Adipocyte (in vitro differentiated cells): ENCODE measurements at regions not wholly inside any gene's neighbourhood (a gene's known extent, or its start where the extent isn't known, plus 50 kb on each side); places are given as distances from the start of the nearest gene placed in this dataset.

Experiments used
- DNase-seq: peaks from one replicate; pipeline ENCODE4 v3.0.0-alpha.2; 2015; ENCODE audit warnings: low read depth
- H3K27me3 ChIP-seq: replicated peaks from 2 replicates; pipeline ENCODE4 v1.7.0; 2013; ENCODE audit warnings: mild to moderate bottlenecking, low read length, moderate library complexity; ENCODE audit not compliant: control insufficient read depth, insufficient read depth
- H3K36me3 ChIP-seq: 2 replicates; pipeline ENCODE4 v1.7.0; 2013; ENCODE audit warnings: low read length, mild to moderate bottlenecking, moderate library complexity; ENCODE audit not compliant: control insufficient read depth, insufficient read depth, severe bottlenecking
- H3K4me1 ChIP-seq: 2 replicates; pipeline ENCODE4 v1.7.0; 2013; ENCODE audit warnings: mild to moderate bottlenecking, low read length, moderate library complexity; ENCODE audit not compliant: control insufficient read depth, insufficient read depth
- H3K4me3 ChIP-seq: 2 replicates; pipeline ENCODE4 v1.7.0; 2013; ENCODE audit warnings: mild to moderate bottlenecking, low read length, moderate library complexity
- H3K9ac ChIP-seq: 2 replicates; pipeline ENCODE4 v1.7.0; 2013; ENCODE audit warnings: mild to moderate bottlenecking, low read length, moderate library complexity
- H3K9me3 ChIP-seq: 2 replicates; pipeline ENCODE4 v1.7.0; 2013; ENCODE audit warnings: mild to moderate bottlenecking, low read length, moderate library complexity; ENCODE audit not compliant: control insufficient read depth

GRCh38 chr14:27384124-27384523 lies 786.3 kb upstream of the NOVA1 start:
- no peak overlapping the region for H3K9ac ChIP-seq
- no peaks in the 10 kb centered on the region for H3K27me3 ChIP-seq
- H3K36me3 ChIP-seq = no peaks in the 10 kb centered on the region
- peaks cover 12% of the 10 kb centered on the region for H3K4me1 ChIP-seq
- H3K4me3 ChIP-seq = no peak overlapping the region
- no peak for DNase-seq
- no peaks in the 10 kb centered on the region for H3K9me3 ChIP-seq

- Histone ChIP-seq H3K4me3 (no peak overlapping the region), H3K36me3 (no peaks in the 10 kb centered on the region), H3K9ac (no peak overlapping the region), H3K27me3 (no peaks in the 10 kb centered on the region), H3K9me3 (no peaks in the 10 kb centered on the region), H3K4me1 (peaks cover 15% of the 10 kb centered on the region)
- peak; percentile 19 for DNase-seq
Observed at GRCh38 chr14:27386391-27386790, 788.6 kb upstream of the NOVA1 start.

DNA sequence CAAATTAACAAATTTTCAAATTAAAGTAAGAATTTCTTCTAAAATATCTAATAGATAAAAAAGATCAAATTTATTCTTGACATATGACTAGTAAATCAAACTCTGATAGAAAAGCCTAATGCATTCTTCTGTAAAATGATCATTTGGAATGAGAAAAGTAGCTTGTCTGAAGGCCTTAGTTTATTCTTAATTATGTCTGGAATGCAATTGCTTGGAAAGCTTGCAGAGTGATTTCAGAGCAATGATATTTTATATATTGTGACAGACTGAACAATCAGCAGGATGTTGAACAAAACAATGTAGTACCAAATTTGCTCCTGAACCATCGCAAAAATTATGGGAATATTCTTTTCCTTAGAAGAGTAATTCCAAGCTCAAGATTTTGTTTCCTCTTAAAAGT lies 789.6 kb upstream of the NOVA1 start:
- no peaks in the 10 kb centered on the region for H3K27me3 ChIP-seq
- no peak overlapping the region for H3K9ac ChIP-seq
- H3K9me3 ChIP-seq = no peaks in the 10 kb centered on the region
- peak; percentile 68 for DNase-seq
- H3K4me1 ChIP-seq = peaks cover 24% of the 10 kb centered on the region
- H3K4me3 ChIP-seq = no peak overlapping the region
- H3K36me3 ChIP-seq = no peaks in the 10 kb centered on the region

GRCh38 chr14:27389402-27389801 lies 791.6 kb upstream of the NOVA1 start:
- no peak for DNase-seq
- peaks cover 24% of the 10 kb centered on the region for H3K4me1 ChIP-seq
- H3K36me3 ChIP-seq = no peaks in the 10 kb centered on the region
- no peak overlapping the region for H3K4me3 ChIP-seq
- no peaks in the 10 kb centered on the region for H3K27me3 ChIP-seq
- no peaks in the 10 kb centered on the region for H3K9me3 ChIP-seq
- H3K9ac ChIP-seq = no peak overlapping the region

GRCh38 chr14:27390155-27390554 lies 792.3 kb upstream of the NOVA1 start:
- Histone ChIP-seq H3K4me1 (peaks cover 24% of the 10 kb centered on the region), H3K9ac (no peak overlapping the region), H3K9me3 (no peaks in the 10 kb centered on the region), H3K36me3 (no peaks in the 10 kb centered on the region), H3K27me3 (no peaks in the 10 kb centered on the region), H3K4me3 (no peak overlapping the region)
- DNase-seq = no peak

GRCh38 chr14:27391331-27391730 lies 793.5 kb upstream of the NOVA1 start:
- Histone ChIP-seq H3K9me3 (no peaks in the 10 kb centered on the region), H3K9ac (no peak overlapping the region), H3K4me1 (peaks cover 24% of the 10 kb centered on the region), H3K36me3 (no peaks in the 10 kb centered on the region), H3K27me3 (no peaks in the 10 kb centered on the region), H3K4me3 (no peak overlapping the region)
- DNase-seq = peak; percentile 48

DNA sequence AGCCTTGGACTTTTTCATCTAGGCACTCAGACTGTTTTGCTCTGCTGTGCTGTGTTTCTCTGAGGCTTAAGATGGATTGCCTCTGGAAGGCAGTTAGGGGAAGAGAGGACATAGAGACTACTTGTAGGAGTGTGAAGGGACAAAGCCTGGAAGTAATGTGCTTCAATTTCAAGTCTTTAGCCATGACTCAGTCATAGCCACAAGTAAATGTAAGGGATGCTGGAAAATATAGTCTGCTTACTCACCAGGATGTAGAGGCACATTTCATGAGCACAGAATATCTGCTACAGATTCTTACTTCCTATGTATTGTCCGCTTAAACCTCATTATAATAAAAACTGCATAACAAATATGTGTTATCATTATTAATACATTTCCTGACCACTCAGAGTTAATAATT lies 794.3 kb upstream of the NOVA1 start:
- H3K9me3 ChIP-seq = no peaks in the 10 kb centered on the region
- peak; percentile 64 for DNase-seq
- no peaks in the 10 kb centered on the region for H3K27me3 ChIP-seq
- H3K36me3 ChIP-seq = no peaks in the 10 kb centered on the region
- peaks cover 19% of the 10 kb centered on the region for H3K4me1 ChIP-seq
- H3K4me3 ChIP-seq = no peak overlapping the region
- no peak overlapping the region for H3K9ac ChIP-seq

GRCh38 chr14:27409944-27410343 lies 812.1 kb upstream of the NOVA1 start:
- H3K36me3 ChIP-seq = no peaks in the 10 kb centered on the region
- no peaks in the 10 kb centered on the region for H3K9me3 ChIP-seq
- no peak overlapping the region for H3K9ac ChIP-seq
- no peaks in the 10 kb centered on the region for H3K27me3 ChIP-seq
- peaks cover 5% of the 10 kb centered on the region for H3K4me1 ChIP-seq
- DNase-seq = peak; percentile 90
- H3K4me3 ChIP-seq = no peak overlapping the region

DNA sequence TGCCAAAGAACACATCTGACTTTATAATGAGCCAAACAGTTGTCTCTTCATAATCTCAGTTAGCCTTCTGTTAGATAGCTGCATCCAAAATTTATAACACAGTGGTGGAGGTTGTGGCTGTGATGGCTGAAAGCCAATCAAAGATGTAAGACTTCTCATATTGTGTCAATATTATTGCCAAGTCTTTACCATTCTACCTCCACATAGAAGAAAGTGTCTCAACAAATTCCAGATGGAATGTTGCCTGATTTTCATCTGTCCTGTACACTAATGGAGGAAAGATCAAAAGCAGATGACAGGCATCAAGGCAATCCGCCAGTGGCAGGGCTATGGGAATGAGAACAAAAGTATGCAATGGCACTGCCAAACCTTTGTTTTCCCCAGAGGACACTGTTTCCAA lies 813.1 kb upstream of the NOVA1 start:
- H3K27me3 ChIP-seq = no peaks in the 10 kb centered on the region
- no peak overlapping the region for H3K9ac ChIP-seq
- H3K4me3 ChIP-seq = no peak overlapping the region
- peak; percentile 87 for DNase-seq
- peaks cover 5% of the 10 kb centered on the region for H3K4me1 ChIP-seq
- H3K36me3 ChIP-seq = no peaks in the 10 kb centered on the region
- no peaks in the 10 kb centered on the region for H3K9me3 ChIP-seq

- Histone ChIP-seq H3K27me3 (no peaks in the 10 kb centered on the region), H3K36me3 (no peaks in the 10 kb centered on the region), H3K4me1 (peaks cover 12% of the 10 kb centered on the region), H3K9me3 (no peaks in the 10 kb centered on the region), H3K4me3 (no peak overlapping the region), H3K9ac (peak overlapping the region; percentile 67)
- peak; percentile 77 for DNase-seq
Observed at GRCh38 chr14:27427796-27428195, 830.0 kb upstream of the NOVA1 start.

DNA sequence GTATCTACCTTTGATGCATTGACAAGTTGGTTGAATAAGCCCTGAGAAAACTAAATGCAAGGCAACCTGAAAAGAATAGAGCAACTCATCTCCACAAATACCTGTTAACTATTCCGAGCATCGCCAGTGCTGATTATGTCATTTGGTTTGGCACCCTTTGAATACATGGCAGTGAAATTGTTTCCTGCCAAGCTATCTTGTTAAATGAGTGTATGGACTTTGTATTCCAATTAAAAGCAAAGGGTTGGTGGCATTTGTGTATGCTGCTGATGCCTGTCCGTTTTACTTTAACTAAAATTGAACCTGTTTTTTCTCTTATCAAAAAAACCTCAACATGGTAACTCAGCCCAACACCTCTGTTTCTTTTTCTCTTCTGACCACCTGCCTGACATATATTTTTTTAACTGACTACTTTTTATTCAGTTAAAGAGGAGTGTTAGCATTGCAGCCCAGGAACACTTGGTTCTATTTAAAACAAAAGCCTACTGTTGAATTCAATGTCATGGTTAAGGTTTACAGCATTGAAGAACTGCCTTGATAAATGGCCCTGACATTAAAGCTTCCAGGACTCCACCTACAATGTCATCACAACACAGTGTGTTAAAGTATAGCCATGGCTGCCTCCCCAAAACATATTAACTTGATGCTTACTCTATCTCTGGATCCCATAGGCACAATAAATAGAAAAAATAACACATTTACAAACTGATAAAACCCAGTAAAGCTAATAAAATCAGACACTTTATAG lies 838.3 kb upstream of the NOVA1 start:
- H3K9me3 ChIP-seq = no peaks in the 10 kb centered on the region
- DNase-seq = no peak
- no peaks in the 10 kb centered on the region for H3K27me3 ChIP-seq
- no peak overlapping the region for H3K4me3 ChIP-seq
- H3K4me1 ChIP-seq = no peaks in the 10 kb centered on the region
- no peaks in the 10 kb centered on the region for H3K36me3 ChIP-seq
- no peak overlapping the region for H3K9ac ChIP-seq

DNA sequence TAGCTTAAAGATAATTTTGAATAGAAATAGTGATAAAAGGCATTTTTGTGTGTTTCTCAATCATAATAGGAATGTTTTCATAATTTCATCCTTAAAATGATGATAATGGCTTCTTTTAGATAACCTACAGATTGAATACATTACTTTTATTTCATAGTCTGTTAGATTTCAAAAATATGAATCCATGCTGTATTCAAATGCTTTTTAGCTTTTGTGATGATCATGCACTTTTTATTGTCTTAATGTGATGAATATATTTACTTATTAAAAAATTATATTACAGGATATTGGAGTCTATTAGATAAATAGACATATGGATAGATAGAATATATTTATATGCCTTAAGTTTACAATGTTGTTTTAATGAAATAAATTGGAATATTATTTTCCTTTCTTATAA lies 886.8 kb upstream of the NOVA1 start:
- DNase-seq = no peak
- Histone ChIP-seq H3K27me3 (no peaks in the 10 kb centered on the region), H3K4me1 (no peaks in the 10 kb centered on the region), H3K36me3 (no peaks in the 10 kb centered on the region), H3K9ac (no peak overlapping the region), H3K9me3 (no peaks in the 10 kb centered on the region), H3K4me3 (no peak overlapping the region)
